ENCODE measurements at regions not wholly inside any gene's neighbourhood (a gene's known extent, or its start where the extent isn't known, plus 50 kb on each side); places are given as distances from the start of the nearest gene placed in this dataset.

DNA sequence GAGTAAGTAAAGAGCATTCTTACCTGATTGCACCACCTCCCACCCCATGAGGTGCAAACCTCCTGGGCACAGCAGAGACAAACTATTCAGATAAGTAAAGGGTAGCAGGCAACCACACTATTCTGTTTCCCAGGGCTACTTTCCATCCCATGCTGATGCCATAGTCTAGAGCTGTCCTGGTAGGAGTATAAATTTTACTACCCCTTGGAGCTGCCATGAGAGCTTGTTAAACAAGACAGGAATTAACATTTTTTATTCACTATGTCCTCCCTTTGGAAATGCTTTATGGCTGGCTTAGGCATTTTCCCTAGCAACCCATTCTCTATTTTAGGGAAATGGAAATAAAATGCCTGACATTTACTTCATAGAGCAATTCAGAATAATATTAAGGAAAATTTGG lies 324.6 kb upstream of the USP25 start:
- H2AFZ ChIP-seq (ENCODE audit: low read length), result no peak overlapping the region
- H3K36me3 ChIP-seq (replicated peaks in 1 of 2; ENCODE audit: control insufficient read depth in 1 of 2, insufficient read depth in 2 of 2, low read length in 2 of 2), result no peaks in the 10 kb centered on the region; a peak in 1 of 5 replicates
- no peak overlapping the region for H3K9ac ChIP-seq (ENCODE audit: insufficient read depth, low read depth, low read length)
- H3K79me2 ChIP-seq (ENCODE audit: insufficient read depth, low read length), result no peaks in the 10 kb centered on the region
- H3K27me3 ChIP-seq (ENCODE audit: control insufficient read depth in 1 of 2, insufficient read depth in 2 of 2, low read length in 2 of 2), result no peaks in the 10 kb centered on the region
- FAIRE-seq, result no peak
- intact Hi-C loops (cut with micrococcal nuclease; ENCODE audit: unreplicated experiment), result no loop called here
- POLR2A ChIA-PET, result no interaction called here
- H3K4me2 ChIP-seq (ENCODE audit: low read depth, low read length), result no peak overlapping the region
- in situ Hi-C loops (cut with HindIII; ENCODE audit: extremely low pct_ligation_motif_present, low pct_unique_long_range_greater_than_20kb), result no loop called here
- CTCF ChIA-PET (ENCODE audit: low intra/inter-chr PET ratio, low total read pairs), result no interaction called here
- no peak overlapping the region for H3K4me3 ChIP-seq (replicated peaks in 1 of 3; ENCODE audit: insufficient read depth in 1 of 3, low read depth in 2 of 3, low read length in 3 of 3)
- TF ChIP-seq MEIS2 (CRISPR knock-in tag; IDR thresholded peaks at IDR 0.05) (no peak), ZNF562 (CRISPR knock-in tag; IDR thresholded peaks at IDR 0.05; ENCODE audit: borderline replicate concordance) (no peak), KDM1A (CRISPR knock-in tag; IDR thresholded peaks at IDR 0.05) (no peak), NFYB (CRISPR knock-in tag; IDR thresholded peaks at IDR 0.05) (no peak), HDAC6 (IDR thresholded peaks at IDR 0.05; ENCODE audit: low read depth, low read length) (no peak)
- no peaks in the 10 kb centered on the region for H3K9me3 ChIP-seq (ENCODE audit: low read length)
- no peak for DNase-seq (ENCODE audit: low spot score)
- no peak for ATAC-seq
- H3K27ac ChIP-seq (ENCODE audit: extremely low read length, insufficient read depth, low read length), result no peak overlapping the region
- H4K20me1 ChIP-seq (ENCODE audit: insufficient read depth, low read length), result no peaks in the 10 kb centered on the region
- peaks cover 18% of the 10 kb centered on the region for H3K4me1 ChIP-seq (ENCODE audit: insufficient read depth, low read length)
- no TSS peak for BruUV-seq (replicated peaks)

DNA sequence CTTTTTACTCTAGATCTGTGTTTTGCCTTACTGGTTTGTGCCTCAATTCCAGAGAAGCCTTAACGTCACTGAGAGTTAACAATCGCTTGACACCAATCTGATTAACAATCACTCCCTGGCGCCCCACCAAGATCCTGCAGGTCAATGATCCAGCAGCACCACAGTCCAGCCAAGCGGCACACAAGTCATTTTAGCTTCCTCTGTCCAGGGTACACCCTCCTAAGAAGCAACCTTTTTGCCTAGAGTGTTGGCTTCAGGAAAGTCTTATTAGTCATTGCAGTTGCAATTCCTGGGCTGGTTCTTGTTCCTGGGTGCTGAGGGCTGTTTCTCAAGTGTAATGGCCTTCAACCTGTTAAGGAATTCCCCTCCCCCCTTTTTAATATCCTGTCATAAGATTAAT lies 323.0 kb upstream of the USP25 start:
- H3K4me1 ChIP-seq (ENCODE audit: insufficient read depth, low read length), result peaks cover 3% of the 10 kb centered on the region
- H3K79me2 ChIP-seq (ENCODE audit: insufficient read depth, low read length), result no peaks in the 10 kb centered on the region
- 85% methylated on average over 4 of the region's 4 CpGs for WGBS (ENCODE audit: low lambda C conversion rate)
- DNase-seq (ENCODE audit: low spot score), result no peak
- H3K27ac ChIP-seq (ENCODE audit: extremely low read length, insufficient read depth, low read length), result no peak overlapping the region
- ChIA-PET POLR2A (no interaction called here), CTCF (ENCODE audit: low intra/inter-chr PET ratio, low total read pairs) (no interaction called here)
- no peak overlapping the region for H3K4me2 ChIP-seq (ENCODE audit: low read depth, low read length)
- FAIRE-seq, result no peak
- H2AFZ ChIP-seq (ENCODE audit: low read length), result no peak overlapping the region
- ATAC-seq, result no peak
- H3K9ac ChIP-seq (ENCODE audit: insufficient read depth, low read depth, low read length), result no peak overlapping the region
- H3K4me3 ChIP-seq (replicated peaks in 1 of 3; ENCODE audit: insufficient read depth in 1 of 3, low read depth in 2 of 3, low read length in 3 of 3), result no peak overlapping the region
- H3K27me3 ChIP-seq (ENCODE audit: control insufficient read depth in 1 of 2, insufficient read depth in 2 of 2, low read length in 2 of 2), result no peaks in the 10 kb centered on the region
- no TSS peak for BruUV-seq (replicated peaks)
- H3K36me3 ChIP-seq (replicated peaks in 1 of 2; ENCODE audit: control insufficient read depth in 1 of 2, insufficient read depth in 2 of 2, low read length in 2 of 2), result no peaks in the 10 kb centered on the region; a peak in 1 of 5 replicates
- no peaks in the 10 kb centered on the region for H4K20me1 ChIP-seq (ENCODE audit: insufficient read depth, low read length)
- intact Hi-C loops (cut with micrococcal nuclease; ENCODE audit: unreplicated experiment), result no loop called here
- H3K9me3 ChIP-seq (ENCODE audit: low read length), result peaks cover 3% of the 10 kb centered on the region; the same call in 1 of the 2 replicates
- in situ Hi-C loops (cut with HindIII; ENCODE audit: extremely low pct_ligation_motif_present, low pct_unique_long_range_greater_than_20kb), result no loop called here
- TF ChIP-seq, protein P1, sequence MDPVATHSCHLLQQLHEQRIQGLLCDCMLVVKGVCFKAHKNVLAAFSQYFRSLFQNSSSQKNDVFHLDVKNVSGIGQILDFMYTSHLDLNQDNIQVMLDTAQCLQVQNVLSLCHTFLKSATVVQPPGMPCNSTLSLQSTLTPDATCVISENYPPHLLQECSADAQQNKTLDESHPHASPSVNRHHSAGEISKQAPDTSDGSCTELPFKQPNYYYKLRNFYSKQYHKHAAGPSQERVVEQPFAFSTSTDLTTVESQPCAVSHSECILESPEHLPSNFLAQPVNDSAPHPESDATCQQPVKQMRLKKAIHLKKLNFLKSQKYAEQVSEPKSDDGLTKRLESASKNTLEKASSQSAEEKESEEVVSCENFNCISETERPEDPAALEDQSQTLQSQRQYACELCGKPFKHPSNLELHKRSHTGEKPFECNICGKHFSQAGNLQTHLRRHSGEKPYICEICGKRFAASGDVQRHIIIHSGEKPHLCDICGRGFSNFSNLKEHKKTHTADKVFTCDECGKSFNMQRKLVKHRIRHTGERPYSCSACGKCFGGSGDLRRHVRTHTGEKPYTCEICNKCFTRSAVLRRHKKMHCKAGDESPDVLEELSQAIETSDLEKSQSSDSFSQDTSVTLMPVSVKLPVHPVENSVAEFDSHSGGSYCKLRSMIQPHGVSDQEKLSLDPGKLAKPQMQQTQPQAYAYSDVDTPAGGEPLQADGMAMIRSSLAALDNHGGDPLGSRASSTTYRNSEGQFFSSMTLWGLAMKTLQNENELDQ (CRISPR knock-in tag; IDR thresholded peaks at IDR 0.05; ENCODE audit: borderline replicate concordance), result no peak
- TF ChIP-seq, protein P2, sequence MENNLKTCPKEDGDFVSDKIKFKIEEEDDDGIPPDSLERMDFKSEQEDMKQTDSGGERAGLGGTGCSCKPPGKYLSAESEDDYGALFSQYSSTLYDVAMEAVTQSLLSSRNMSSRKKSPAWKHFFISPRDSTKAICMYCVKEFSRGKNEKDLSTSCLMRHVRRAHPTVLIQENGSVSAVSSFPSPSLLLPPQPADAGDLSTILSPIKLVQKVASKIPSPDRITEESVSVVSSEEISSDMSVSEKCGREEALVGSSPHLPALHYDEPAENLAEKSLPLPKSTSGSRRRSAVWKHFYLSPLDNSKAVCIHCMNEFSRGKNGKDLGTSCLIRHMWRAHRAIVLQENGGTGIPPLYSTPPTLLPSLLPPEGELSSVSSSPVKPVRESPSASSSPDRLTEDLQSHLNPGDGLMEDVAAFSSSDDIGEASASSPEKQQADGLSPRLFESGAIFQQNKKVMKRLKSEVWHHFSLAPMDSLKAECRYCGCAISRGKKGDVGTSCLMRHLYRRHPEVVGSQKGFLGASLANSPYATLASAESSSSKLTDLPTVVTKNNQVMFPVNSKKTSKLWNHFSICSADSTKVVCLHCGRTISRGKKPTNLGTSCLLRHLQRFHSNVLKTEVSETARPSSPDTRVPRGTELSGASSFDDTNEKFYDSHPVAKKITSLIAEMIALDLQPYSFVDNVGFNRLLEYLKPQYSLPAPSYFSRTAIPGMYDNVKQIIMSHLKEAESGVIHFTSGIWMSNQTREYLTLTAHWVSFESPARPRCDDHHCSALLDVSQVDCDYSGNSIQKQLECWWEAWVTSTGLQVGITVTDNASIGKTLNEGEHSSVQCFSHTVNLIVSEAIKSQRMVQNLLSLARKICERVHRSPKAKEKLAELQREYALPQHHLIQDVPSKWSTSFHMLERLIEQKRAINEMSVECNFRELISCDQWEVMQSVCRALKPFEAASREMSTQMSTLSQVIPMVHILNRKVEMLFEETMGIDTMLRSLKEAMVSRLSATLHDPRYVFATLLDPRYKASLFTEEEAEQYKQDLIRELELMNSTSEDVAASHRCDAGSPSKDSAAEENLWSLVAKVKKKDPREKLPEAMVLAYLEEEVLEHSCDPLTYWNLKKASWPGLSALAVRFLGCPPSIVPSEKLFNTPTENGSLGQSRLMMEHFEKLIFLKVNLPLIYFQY (CRISPR knock-in tag; IDR thresholded peaks at IDR 0.05; ENCODE audit: borderline replicate concordance), result no peak
- no peak for TF ChIP-seq ZNF232 (CRISPR knock-in tag; IDR thresholded peaks at IDR 0.05; ENCODE audit: borderline replicate concordance)
- TF ChIP-seq DMAP1 (CRISPR knock-in tag; IDR thresholded peaks at IDR 0.05), result no peak
- TF ChIP-seq, protein P3, sequence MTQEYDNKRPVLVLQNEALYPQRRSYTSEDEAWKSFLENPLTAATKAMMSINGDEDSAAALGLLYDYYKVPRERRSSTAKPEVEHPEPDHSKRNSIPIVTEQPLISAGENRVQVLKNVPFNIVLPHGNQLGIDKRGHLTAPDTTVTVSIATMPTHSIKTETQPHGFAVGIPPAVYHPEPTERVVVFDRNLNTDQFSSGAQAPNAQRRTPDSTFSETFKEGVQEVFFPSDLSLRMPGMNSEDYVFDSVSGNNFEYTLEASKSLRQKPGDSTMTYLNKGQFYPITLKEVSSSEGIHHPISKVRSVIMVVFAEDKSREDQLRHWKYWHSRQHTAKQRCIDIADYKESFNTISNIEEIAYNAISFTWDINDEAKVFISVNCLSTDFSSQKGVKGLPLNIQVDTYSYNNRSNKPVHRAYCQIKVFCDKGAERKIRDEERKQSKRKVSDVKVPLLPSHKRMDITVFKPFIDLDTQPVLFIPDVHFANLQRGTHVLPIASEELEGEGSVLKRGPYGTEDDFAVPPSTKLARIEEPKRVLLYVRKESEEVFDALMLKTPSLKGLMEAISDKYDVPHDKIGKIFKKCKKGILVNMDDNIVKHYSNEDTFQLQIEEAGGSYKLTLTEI (CRISPR knock-in tag; conservative IDR thresholded peaks at IDR 0.05), result no peak
- TF ChIP-seq, protein P4, sequence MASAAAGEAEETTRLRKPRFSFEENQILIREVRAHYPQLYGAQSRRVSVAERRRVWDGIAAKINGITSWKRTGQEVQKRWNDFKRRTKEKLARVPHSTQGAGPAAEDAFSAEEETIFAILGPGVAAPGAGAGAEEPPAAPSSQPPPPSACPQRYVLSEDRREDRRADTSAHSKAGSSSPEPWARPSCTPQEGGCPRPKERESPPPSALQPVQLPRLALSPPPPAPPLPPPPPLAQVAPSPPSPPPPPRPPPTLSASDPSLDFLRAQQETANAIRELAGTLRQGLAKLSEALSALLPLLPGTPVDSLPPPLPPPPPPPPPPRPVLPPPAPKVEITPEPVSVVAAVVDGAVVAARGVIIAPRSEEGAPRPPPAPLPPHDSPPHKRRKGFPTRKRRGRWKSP (CRISPR knock-in tag; IDR thresholded peaks at IDR 0.05), result no peak
